LoVo (cell line): ENCODE measurements at regions not wholly inside any gene's neighbourhood (a gene's known extent, or its start where the extent isn't known, plus 50 kb on each side); places are given as distances from the start of the nearest gene placed in this dataset.
"Not testable (repeated sequence)": the region's sequence is repeated elsewhere in the genome, so short reads cannot be mapped to it uniquely, and the experiment has no call there.

Experiments
- DNase-seq: peaks from one replicate; pipeline ENCODE4 v3.0.0-alpha.2; 2016; ENCODE audit warnings: low spot score

DNA sequence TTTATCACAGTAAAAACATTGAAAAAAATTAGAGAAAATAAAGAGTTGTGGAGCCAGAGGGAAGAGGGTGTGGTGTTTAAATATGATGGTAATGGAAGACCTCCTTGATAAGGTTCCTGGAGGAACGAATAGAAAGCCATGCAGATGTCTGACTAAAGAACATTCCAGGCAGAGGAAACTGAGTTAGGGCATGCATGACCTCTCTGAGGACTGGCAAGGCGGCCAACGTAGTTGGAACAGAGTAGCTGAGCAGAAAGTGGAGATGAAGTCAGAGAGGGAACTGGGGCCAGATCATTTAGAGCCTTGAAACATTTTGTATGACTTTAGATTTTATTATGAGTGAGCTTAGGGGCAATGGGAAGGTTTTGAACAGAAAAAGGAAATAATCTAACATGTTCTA lies 377.5 kb downstream of the HLX start:
- DNase-seq = no peak

DNA sequence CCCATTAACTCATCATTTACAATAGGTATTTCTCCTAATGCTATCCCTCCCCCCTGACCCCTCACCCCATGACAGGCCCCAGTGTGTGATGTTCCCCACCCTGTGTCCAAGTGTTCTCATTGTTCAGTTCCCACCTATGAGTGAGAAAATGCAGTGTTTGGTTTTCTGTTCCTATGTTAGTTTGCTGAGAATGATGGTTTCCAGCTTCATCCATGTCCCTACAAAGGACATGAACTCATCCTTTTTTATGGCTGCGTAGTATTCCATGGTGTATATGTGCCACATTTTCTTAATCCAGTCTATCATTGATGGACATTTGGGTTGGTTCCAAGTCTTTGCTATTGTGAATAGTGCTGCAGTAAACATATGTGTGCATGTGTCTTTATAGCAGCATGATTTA lies 378.3 kb downstream of the HLX start:
- DNase-seq = not testable (repeated sequence)

DNA sequence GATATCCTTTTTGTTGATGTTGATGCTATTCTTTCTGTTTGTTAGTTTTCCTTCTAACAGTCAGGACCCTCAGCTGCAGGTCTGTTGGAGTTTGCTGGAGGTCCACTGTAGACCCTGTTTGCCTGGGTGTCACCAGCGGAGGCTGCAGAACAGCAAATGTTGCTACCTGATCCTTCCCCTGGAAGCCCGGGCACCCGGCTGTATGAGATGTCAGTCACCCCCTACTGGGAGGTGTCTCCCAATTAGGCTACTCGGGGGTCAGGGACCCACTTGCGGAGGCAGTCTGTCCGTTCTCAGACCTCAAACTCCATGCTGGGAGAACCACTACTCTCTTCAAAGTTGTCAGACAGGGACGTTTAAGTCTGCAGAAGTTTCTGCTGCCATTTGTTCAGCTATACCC lies 383.4 kb downstream of the HLX start:
- DNase-seq = not testable (repeated sequence)

DNA sequence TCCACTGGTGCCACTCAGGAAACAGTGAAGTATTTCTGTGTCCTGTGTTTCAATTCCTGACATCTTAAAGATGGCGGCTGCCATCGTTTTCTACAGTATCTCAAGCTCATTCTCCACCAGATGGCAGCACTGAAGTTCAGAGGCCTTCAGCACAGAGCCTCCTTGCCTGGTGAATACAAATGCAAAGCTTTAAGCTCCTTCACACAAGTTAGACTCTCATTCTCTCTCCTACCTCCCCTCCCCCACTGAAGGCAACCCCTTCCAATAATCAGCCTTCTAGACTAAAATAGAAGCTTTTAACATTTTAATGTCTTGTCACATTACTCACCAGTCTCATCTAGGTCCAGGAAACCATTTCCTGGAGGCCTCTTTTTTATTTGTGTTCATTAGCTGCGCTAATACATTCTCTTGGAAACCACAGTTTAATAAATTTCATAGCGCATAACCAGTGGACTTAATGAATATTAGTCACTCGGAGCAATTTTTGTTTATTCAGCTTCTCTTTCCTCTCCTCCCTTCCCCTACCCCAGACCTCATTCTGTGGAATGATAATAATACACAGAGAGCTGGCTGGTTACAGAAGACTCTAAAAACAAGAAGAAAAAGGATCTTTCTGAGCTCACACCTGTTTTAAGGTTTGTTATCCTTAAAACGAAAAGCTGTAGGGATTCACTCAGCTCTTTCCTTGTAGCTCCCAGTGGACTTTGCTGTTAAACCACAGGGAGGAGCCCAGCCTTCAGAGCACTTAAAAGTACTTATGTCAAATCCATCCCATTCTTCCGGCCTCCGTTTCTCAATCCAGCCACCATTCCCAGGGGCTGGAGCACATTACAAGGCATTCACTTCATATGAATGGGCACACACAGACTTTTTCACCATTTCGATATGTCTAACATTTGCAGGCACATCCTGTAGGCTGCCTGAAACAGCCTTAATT lies 384.9 kb downstream of the HLX start:
- DNase-seq = peak; percentile 68

GRCh38 chr1:221264848-221265247 lies 385.6 kb downstream of the HLX start:
- DNase-seq = no peak

GRCh38 chr1:221268295-221268694 lies 389.1 kb downstream of the HLX start:
- no peak for DNase-seq

DNA sequence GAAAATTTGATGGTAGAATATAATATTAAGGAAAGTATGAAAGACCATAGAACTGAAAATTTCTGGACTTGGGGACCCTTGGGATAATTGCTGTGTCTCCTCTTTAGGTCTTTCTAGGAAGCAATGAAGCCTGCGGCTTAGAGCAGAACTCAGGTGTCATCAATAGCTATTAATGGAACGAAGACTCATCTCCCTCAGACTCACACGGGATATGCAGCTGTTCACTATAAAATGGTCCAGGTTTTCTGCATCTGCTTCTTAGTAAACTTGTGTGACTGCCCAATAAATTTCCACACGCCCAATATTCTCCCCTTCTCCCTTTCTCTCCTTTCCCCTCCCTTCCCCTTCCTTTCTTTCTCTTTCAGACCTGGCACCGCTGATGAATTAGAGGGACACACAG lies 392.5 kb downstream of the HLX start:
- DNase-seq = no peak

DNA sequence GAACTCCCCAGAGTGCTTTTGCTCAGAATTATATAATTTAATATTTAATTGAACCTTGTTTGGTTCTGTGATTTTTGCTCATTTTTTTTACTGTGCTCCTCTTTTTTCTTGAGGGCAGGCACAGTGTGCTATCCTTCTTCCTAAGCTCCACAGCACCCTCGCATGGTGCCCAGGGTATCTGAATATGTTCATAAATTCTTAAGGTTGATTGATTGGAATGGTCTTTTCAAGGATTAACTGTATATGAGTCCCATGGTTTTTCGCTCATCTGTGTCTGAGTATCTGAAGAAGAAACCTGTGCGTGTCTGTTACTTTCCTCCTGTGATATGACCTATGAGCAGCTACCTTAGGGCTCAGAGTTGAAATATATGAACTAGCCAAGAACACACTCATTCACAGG lies 393.7 kb downstream of the HLX start:
- no peak for DNase-seq

- no peak for DNase-seq
These were observed 395.1 kb downstream of the HLX start for GRCh38 chr1:221274373-221274772.

- no peak for DNase-seq
These were observed 397.7 kb downstream of the HLX start for GRCh38 chr1:221276896-221277409.

DNA sequence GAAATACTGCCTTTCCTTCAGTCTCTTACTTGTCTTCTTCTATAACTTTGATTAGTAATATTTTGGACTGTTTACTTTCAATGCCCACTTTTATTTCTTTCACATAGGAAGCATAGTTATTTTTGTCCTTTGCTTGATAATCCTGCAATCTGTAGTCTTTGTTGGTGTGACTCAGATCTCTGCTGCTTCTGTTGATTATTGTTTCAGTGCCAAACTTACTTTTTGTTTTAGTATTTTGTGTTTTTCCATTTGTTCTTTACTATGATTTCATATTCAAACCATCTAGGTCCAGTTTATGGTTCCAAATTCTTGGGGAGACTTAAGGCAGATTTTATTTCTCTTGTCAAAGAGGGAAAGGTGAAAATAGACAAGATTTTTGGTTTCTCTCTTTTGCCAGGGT lies 399.9 kb downstream of the HLX start:
- DNase-seq = no peak

- no peak for DNase-seq
These were observed 404.3 kb downstream of the HLX start for GRCh38 chr1:221283532-221283931.

GRCh38 chr1:221284028-221284427 lies 404.8 kb downstream of the HLX start:
- peak; percentile 39 for DNase-seq

- not testable (repeated sequence) for DNase-seq
These were observed 405.7 kb downstream of the HLX start for GRCh38 chr1:221284991-221285390.

DNA sequence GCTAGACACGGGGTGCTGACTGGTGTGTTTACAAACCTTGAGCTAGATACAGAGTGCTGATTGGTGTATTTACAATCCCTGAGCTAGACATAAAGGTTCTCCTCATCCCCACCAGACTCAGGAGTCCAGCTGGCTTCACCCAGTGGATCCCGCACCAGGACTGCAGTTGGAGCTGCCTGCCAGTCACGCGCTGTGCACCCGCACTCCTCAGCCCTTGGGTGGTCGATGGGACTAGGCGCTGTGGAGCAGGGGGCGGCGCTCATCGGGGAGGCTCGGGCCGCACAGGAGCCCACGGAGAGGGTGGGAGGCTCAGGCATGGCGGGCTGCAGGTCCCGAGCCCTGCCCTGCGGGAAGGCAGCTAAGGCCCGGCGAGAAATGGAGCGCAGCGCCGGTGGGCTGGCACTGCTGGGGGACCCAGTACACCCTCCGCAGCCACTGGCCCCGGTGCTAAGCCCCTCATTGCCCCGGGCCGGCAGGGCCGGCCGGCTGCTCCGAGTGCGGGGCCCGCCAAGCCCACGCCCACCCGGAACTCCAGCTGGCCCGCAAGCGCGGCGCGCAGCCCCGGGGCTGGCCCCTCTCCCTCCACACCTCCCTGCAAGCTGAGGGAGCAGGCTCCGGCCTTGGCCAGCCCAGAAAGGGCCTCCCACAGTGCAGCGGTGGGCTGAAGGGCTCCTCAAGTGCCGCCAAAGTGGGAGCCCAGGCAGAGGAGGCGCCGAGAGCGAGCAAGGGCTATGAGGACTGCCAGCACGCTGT lies 406.4 kb downstream of the HLX start:
- not testable (repeated sequence) for DNase-seq

GRCh38 chr1:221286399-221286798 lies 407.2 kb downstream of the HLX start:
- DNase-seq = no peak

GRCh38 chr1:221289103-221289502 lies 409.9 kb downstream of the HLX start:
- DNase-seq = no peak

GRCh38 chr1:221290669-221291068 lies 411.4 kb downstream of the HLX start:
- DNase-seq = no peak

GRCh38 chr1:221291113-221291512 lies 411.9 kb downstream of the HLX start:
- DNase-seq = no peak

DNA sequence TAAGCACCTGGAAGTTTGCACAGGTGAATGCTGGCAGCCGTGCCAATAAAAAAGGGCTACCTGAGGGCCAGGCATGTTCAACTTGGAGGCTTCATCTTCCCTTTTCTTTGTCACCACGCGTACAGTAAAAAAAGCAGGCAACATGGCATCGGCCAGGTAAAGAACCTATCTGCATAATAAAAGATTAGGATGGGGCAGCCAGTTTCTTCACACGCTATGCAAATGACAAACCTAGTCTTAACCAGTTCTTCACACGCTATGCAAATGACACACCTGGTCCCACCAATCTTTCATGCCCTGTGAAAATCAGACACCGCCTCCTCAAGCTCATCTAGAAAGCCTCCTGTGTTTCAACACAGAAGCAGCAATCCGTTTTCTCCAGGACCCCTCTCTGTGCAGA lies 413.4 kb downstream of the HLX start:
- no peak for DNase-seq

GRCh38 chr1:221294242-221294641 lies 415.0 kb downstream of the HLX start:
- no peak for DNase-seq

GRCh38 chr1:221302357-221302756 lies 423.1 kb downstream of the HLX start:
- no peak for DNase-seq

- DNase-seq = no peak
These were observed 423.6 kb downstream of the HLX start for GRCh38 chr1:221302810-221303209.
